ENCODE measurements at regions not wholly inside any gene's neighbourhood (a gene's known extent, or its start where the extent isn't known, plus 50 kb on each side); places are given as distances from the start of the nearest gene placed in this dataset.

GRCh38 chr5:3031733-3032378, 280.4 kb upstream of the IRX2 start:
- DNase-seq: no peak

- DNase-seq: no peak
Observed at GRCh38 chr5:3030511-3031165, 279.2 kb upstream of the IRX2 start.

GRCh38 chr5:3029396-3029795, 277.9 kb upstream of the IRX2 start:
- DNase-seq: no peak

GRCh38 chr5:3027866-3028635, 276.6 kb upstream of the IRX2 start:
- DNase-seq: no peak

- no peak for DNase-seq
Observed at GRCh38 chr5:3027185-3027865, 275.8 kb upstream of the IRX2 start.

GRCh38 chr5:3026651-3027050, 275.2 kb upstream of the IRX2 start:
- no peak for DNase-seq

- DNase-seq: no peak
Observed at GRCh38 chr5:3026099-3026498, 274.6 kb upstream of the IRX2 start.

GRCh38 chr5:3025392-3025791, 273.9 kb upstream of the IRX2 start:
- no peak for DNase-seq

GRCh38 chr5:3024976-3025375, 273.5 kb upstream of the IRX2 start:
- no peak for DNase-seq

- DNase-seq: no peak
Observed at GRCh38 chr5:3024554-3024953, 273.1 kb upstream of the IRX2 start.

GRCh38 chr5:3024126-3024525, 272.6 kb upstream of the IRX2 start:
- DNase-seq: no peak

- no peak for DNase-seq
Observed at GRCh38 chr5:3023656-3024055, 272.2 kb upstream of the IRX2 start.

GRCh38 chr5:3022665-3023064, 271.2 kb upstream of the IRX2 start:
- DNase-seq: no peak

GRCh38 chr5:3020426-3020825, 268.9 kb upstream of the IRX2 start:
- DNase-seq: no peak

GRCh38 chr5:3019045-3019444, 267.6 kb upstream of the IRX2 start:
- DNase-seq: no peak

- no peak for DNase-seq
Observed at GRCh38 chr5:3011764-3012017, 260.2 kb upstream of the IRX2 start.

GRCh38 chr5:3010953-3011763, 259.7 kb upstream of the IRX2 start:
- DNase-seq: no peak

GRCh38 chr5:3010301-3010952, 258.9 kb upstream of the IRX2 start:
- DNase-seq: no peak

- DNase-seq: no peak
Observed at GRCh38 chr5:3009605-3010004, 258.1 kb upstream of the IRX2 start.

- no peak for DNase-seq
Observed at GRCh38 chr5:3007577-3007976, 256.1 kb upstream of the IRX2 start.

GRCh38 chr5:3006961-3007551, 255.6 kb upstream of the IRX2 start:
- no peak for DNase-seq

- no peak for DNase-seq
Observed at GRCh38 chr5:3006526-3006925, 255.0 kb upstream of the IRX2 start.
